Pancreas (tissue), 10 donors: ENCODE measurements at regions not wholly inside any gene's neighbourhood (a gene's known extent, or its start where the extent isn't known, plus 50 kb on each side); places are given as distances from the start of the nearest gene placed in this dataset.

ENCODE experiments used
- ATAC-seq, 4 donors: fragments of 200-7000 bp; cut with Tn5 transposase; one replicate each; pipeline versions ENCODE4 v1.8.0 to v1.9.1; 2020; ENCODE audit warnings: mild to moderate bottlenecking in 4 of 4, moderate library complexity in 4 of 4
- DNase-seq, 6 donors: peaks; one replicate each; pipeline ENCODE4 v3.0.0-alpha.2; 2020
- FAIRE-seq: peaks from 2 replicates; lab custom pipeline; 2012; peaks lifted over from hg19 to GRCh38; lab: Jason Lieb, UNC
- H3K27ac ChIP-seq, 4 donors: fragments of 200-600 bp; sonication (generic); 1 replicate in 3 of 4; 2 replicates in 1 of 4; pipeline versions ENCODE4 v1.5.0 to v1.8.0; 2020
- H3K27me3 ChIP-seq, 4 donors: fragments of 200-600 bp; one replicate each; pipeline ENCODE4 v1.8.0; 2021
- H3K36me3 ChIP-seq, 3 donors: fragments of 200-600 bp; sonication (generic) in 1 of 3; one replicate each; pipeline versions ENCODE4 v1.5.0 to v1.8.0; 2020 to 2021
- H3K4me1 ChIP-seq, 3 donors: fragments of 200-600 bp; one replicate each; pipeline ENCODE4 v1.8.0; 2021
- H3K4me3 ChIP-seq, 4 donors: fragments of 200-600 bp; sonication (generic) in 2 of 4; one replicate each; pipeline versions ENCODE4 v1.5.0 to v1.8.0; 2020 to 2021
- H3K9me3 ChIP-seq, 4 donors: fragments of 200-600 bp; one replicate each; pipeline ENCODE4 v1.8.0; 2021
- CTCF ChIP-seq, 4 donors: fragments of 200-600 bp; sonication (generic) in 3 of 4; IDR thresholded peaks; one replicate each; pipeline versions ENCODE4 v1.5.0 to v1.8.0; 2021; ENCODE audit warnings: antibody characterized with exemption in 4 of 4
- WGBS, 2 donors: extraction: QIAGEN DNeasy Blood & Tissue Kit; methylation state at CpG; one replicate each; pipeline ENCODE4 v1.1.7; 2013; 5-methylcytosine and 5-hydroxymethylcytosine counted together
- intact Hi-C, 3 donors: fragments of 100-400 bp; cut with DNase I; formaldehyde crosslinking; loops; one replicate each; pipeline versions ENCODE4 v1.11.1 to v1.14.2; 2022
- donor health status: healthy with polysubstance abuse.
- donor health status: DM: no; HTN: no; CAD: no; lungs with moderate emphysema.
- donor health status: DM: no; HTN: no; CAD: no.
- donor health status: control.
- donor health status: control.
- donor health status: Bipolar disorder and iron deficiency.
- donor health status: DM: yes; HTN: yes; CAD: no.
- donor health status: DM: no; HTN: no; CAD: no.
- donor health status: DM: no; HTN: no; CAD: no.
- donor health status: DM: yes; HTN: yes; CAD: no.

GRCh38 chr2:120430957-120431356, 85.0 kb downstream of the INHBB start:
- 87 to 94% methylated on average over 6 of the region's 6 CpGs for WGBS, 2 donors
- Histone ChIP-seq H3K36me3 (no peaks in the 10 kb centered on the region), H3K4me1 (no peaks in the 10 kb centered on the region), H3K27ac (no peak overlapping the region), H3K27me3 (no peaks in the 10 kb centered on the region), H3K9me3 (no peaks in the 10 kb centered on the region), H3K4me3 (no peak overlapping the region)
- FAIRE-seq (no peak), DNase-seq (peak in 1 of 6 donors; percentile 10), ATAC-seq (no peak)
- intact Hi-C loops: no loop called here
- TF ChIP-seq CTCF (IDR thresholded peaks at IDR 0.05): no peak

GRCh38 chr2:120431386-120432292, 85.7 kb downstream of the INHBB start:
- intact Hi-C loops: no loop called here
- H3K27ac ChIP-seq: no peak overlapping the region
- DNase-seq: no peak

GRCh38 chr2:120432293-120432975, 86.5 kb downstream of the INHBB start:
- Histone ChIP-seq H3K36me3 (no peaks in the 10 kb centered on the region), H3K27me3 (no peaks in the 10 kb centered on the region), H3K4me3 (no peak overlapping the region), H3K9me3 (no peaks in the 10 kb centered on the region), H3K27ac (no peak overlapping the region), H3K4me1 (no peaks in the 10 kb centered on the region)
- no peak for TF ChIP-seq CTCF (IDR thresholded peaks at IDR 0.05)
- WGBS, 2 donors: 90 to 92% methylated on average over 24 of the region's 24 CpGs
- FAIRE-seq: no peak
- no peak for DNase-seq
- intact Hi-C loops: no loop called here
- ATAC-seq: no peak

More at GRCh38 chr2:120431386-120432292, 85.7 kb downstream of the INHBB start:
- FAIRE-seq: no peak
- no peak for TF ChIP-seq CTCF (IDR thresholded peaks at IDR 0.05)
- H3K9me3 ChIP-seq: no peaks in the 10 kb centered on the region
- no peaks in the 10 kb centered on the region for H3K36me3 ChIP-seq
- no peak overlapping the region for H3K4me3 ChIP-seq
- WGBS, 2 donors: 84 to 90% methylated on average over 20 of the region's 20 CpGs
- ATAC-seq: no peak
- no peaks in the 10 kb centered on the region for H3K27me3 ChIP-seq
- H3K4me1 ChIP-seq: no peaks in the 10 kb centered on the region

GRCh38 chr2:120432976-120433815, 87.3 kb downstream of the INHBB start:
- no peak overlapping the region for H3K27ac ChIP-seq
- no peaks in the 10 kb centered on the region for H3K27me3 ChIP-seq
- no peak overlapping the region for H3K4me3 ChIP-seq
- no peaks in the 10 kb centered on the region for H3K36me3 ChIP-seq
- no peak for TF ChIP-seq CTCF (IDR thresholded peaks at IDR 0.05)
- intact Hi-C loops: no loop called here
- no peaks in the 10 kb centered on the region for H3K4me1 ChIP-seq
- ATAC-seq (no peak), FAIRE-seq (no peak), DNase-seq (no peak)
- H3K9me3 ChIP-seq: no peaks in the 10 kb centered on the region
- WGBS, 2 donors: 87 to 92% methylated on average over 17 of the region's 17 CpGs
